ENCODE measurements at regions not wholly inside any gene's neighbourhood (a gene's known extent, or its start where the extent isn't known, plus 50 kb on each side); places are given as distances from the start of the nearest gene placed in this dataset.

DNA sequence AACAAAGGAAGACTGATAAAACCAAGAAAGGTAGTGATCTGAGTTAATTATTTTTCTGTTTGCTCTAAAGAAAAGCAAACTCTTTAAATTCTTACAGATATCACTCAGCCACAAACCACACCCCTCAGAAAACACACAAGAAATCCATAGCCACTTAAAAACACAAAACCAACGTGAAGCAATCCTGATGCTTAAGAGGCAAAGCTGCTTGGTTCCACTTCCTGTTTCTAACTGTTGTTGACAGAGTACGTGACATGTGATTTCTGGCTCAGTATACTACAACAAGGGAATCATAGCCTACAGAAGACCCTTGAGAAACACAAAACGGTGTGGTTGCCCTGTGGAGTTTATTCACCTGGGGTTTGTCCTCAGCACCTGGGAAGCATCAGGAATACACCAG, 240.9 kb upstream of the APCDD1 start:
- peak; percentile 74 for DNase-seq (ENCODE audit: low read depth)
- no peak overlapping the region for H3K4me3 ChIP-seq (ENCODE audit: low read depth, low read length)
- TF ChIP-seq, protein P1, sequence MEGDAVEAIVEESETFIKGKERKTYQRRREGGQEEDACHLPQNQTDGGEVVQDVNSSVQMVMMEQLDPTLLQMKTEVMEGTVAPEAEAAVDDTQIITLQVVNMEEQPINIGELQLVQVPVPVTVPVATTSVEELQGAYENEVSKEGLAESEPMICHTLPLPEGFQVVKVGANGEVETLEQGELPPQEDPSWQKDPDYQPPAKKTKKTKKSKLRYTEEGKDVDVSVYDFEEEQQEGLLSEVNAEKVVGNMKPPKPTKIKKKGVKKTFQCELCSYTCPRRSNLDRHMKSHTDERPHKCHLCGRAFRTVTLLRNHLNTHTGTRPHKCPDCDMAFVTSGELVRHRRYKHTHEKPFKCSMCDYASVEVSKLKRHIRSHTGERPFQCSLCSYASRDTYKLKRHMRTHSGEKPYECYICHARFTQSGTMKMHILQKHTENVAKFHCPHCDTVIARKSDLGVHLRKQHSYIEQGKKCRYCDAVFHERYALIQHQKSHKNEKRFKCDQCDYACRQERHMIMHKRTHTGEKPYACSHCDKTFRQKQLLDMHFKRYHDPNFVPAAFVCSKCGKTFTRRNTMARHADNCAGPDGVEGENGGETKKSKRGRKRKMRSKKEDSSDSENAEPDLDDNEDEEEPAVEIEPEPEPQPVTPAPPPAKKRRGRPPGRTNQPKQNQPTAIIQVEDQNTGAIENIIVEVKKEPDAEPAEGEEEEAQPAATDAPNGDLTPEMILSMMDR (IDR thresholded peaks at IDR 0.05; ENCODE audit: insufficient read depth, low read depth, low read length) = no peak

DNA sequence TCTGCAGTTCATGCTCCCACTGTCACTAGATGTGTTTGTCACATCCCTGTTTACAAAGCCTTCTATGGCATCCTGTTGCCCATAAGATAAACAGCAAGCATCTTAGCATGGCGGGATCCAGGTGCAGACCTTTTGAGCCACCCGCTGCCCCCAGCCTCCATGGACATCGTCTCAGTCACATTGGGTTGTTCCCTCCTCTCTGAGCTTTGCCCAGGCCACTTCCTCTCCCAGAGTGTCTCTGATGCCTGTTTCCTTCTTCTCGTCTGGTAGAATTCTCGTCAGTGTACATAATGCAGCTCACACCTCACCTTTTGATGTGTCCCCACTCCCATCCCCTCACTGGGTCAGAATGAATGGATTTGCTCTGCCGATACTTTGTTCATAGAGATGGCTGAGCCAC, 239.0 kb upstream of the APCDD1 start:
- H3K4me3 ChIP-seq (ENCODE audit: low read depth, low read length) = no peak overlapping the region
- TF ChIP-seq, protein P1 (IDR thresholded peaks at IDR 0.05; ENCODE audit: insufficient read depth, low read depth, low read length) = no peak
- DNase-seq (ENCODE audit: low read depth) = no peak

DNA sequence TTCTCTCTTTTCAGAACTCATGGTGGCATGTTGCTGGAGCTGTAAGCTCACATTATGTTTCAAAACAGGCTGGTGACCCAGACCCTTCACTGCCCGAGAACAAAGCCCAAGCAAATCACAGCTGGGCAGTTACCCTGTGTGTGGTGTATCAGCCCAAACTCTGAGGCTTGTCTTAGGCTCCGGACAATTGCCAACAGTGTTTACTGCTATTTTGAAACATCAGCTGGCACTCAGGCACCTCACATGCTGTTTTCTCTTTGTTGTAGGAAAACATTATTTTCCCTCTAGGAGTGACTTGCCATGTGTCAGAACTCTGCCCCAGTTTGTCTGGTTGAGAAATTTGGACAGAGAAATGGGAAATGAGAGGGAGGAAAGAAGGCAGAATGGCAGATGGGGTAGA, 237.6 kb upstream of the APCDD1 start:
- no peak overlapping the region for H3K4me3 ChIP-seq (ENCODE audit: low read depth, low read length)
- TF ChIP-seq, protein P1 (IDR thresholded peaks at IDR 0.05; ENCODE audit: insufficient read depth, low read depth, low read length) = no peak
- DNase-seq (ENCODE audit: low read depth) = no peak

DNA sequence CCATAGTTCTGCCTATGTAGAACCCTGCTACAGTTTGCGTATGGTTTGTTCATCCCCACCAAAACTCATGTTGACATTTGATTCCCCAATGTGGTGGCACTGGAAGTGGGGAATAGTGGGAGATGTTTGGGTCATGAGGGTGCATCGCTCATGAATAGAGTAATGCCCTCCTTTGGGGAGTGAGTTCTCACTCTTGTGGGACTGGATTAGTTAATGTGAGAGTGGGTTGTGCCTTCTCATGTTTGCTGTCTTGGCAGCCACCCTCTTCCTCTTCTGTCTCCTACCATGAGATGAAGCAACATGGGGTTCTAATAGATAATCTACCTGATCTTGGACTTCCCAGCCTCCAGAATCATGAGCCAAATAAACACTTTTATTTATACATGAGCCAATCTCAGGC, 237.2 kb upstream of the APCDD1 start:
- TF ChIP-seq, protein P1 (IDR thresholded peaks at IDR 0.05; ENCODE audit: insufficient read depth, low read depth, low read length) = no peak
- H3K4me3 ChIP-seq (ENCODE audit: low read depth, low read length) = no peak overlapping the region
- no peak for DNase-seq (ENCODE audit: low read depth)

DNA sequence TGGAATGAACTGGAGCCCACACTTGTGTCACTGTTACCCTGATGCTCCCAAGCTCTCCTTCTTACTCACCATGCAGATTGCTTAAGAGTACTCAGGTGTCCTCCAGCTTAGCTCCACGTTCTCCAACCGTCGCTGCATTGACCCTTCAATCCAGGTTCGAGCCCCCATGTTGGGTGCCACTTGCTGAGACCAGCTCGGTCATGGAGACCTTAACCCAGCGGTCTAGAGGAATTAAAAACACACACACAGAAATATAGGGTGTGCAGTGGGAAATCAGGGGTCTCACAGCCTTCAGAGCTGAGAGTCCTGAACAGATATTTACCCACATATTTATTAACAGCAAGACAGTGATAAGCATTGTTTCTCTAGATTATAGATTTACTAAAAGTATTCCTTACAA, 229.1 kb upstream of the APCDD1 start:
- TF ChIP-seq, protein P1 (IDR thresholded peaks at IDR 0.05; ENCODE audit: insufficient read depth, low read depth, low read length) = no peak
- H3K4me3 ChIP-seq (ENCODE audit: low read depth, low read length) = no peak overlapping the region
- DNase-seq (ENCODE audit: low read depth) = no peak

DNA sequence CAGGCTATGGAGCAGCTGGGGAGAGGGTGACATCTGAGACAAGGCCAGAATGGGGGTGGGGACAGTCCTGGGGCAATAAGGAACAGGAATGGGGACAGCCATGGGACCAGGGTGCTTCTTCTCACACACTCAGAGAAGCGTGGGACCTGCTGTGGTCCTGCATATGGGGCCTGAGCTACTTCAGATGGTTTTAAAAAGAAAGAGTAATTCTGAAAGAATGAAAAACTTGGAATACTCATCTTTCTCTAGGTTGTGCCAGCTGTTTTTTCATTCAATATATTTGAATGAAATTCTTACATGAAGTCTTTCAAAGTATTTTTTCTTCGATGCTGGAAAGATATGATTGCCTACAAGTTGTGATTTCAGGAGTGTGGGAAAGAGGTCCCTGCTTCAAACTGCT, 227.5 kb upstream of the APCDD1 start:
- no peak for DNase-seq (ENCODE audit: low read depth)
- H3K4me3 ChIP-seq (ENCODE audit: low read depth, low read length) = no peak overlapping the region
- TF ChIP-seq, protein P1 (IDR thresholded peaks at IDR 0.05; ENCODE audit: insufficient read depth, low read depth, low read length) = no peak

DNA sequence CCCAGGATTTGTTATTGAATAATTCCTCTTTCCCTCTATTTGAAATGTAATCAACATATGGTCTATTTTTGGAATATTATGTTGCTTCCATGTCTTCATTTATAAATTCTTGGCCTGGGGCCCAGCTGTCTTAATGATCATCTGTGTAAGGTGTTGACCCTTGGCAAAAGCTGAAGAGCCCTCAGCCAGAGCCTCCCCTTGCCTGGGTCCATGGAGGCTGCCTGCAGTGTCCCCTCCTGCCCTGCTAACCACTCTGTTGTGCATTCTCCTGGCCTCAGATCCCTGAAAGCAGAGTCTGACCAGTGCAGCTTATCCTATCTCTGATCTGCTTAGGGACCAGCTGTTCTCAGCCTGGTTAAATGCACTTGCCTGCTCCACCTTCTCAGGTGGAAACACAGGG, 226.1 kb upstream of the APCDD1 start:
- H3K4me3 ChIP-seq (ENCODE audit: low read depth, low read length) = no peak overlapping the region
- TF ChIP-seq, protein P1 (IDR thresholded peaks at IDR 0.05; ENCODE audit: insufficient read depth, low read depth, low read length) = no peak
- no peak for DNase-seq (ENCODE audit: low read depth)
